Panc1 (cell line): ENCODE measurements at regions not wholly inside any gene's neighbourhood (a gene's known extent, or its start where the extent isn't known, plus 50 kb on each side); places are given as distances from the start of the nearest gene placed in this dataset.

ENCODE experiments used
- ATAC-seq: fragments of 200-7000 bp; cut with Tn5 transposase; 2 replicates; pipeline ENCODE4 v1.9.1; 2020; ENCODE audit warnings: mild to moderate bottlenecking, moderate library complexity
- BruUV-seq: library from RNA; stranded (reverse); fragments of 400-500 nt; replicated peaks from 2 replicates; lab custom pipeline; 2021; lab: Mats Ljungman, UMichigan
- CTCF ChIA-PET: fragments of 300-600 bp; sonication (Branson Sonifier 250); formaldehyde crosslinking; loops from one replicate; lab custom pipeline; 2022; ENCODE audit warnings: antibody characterized with exemption; lab: Charles Lee
- POLR2A ChIA-PET: fragments of 300-600 bp; sonication (Branson Sonifier 250); formaldehyde crosslinking; loops from one replicate; lab custom pipeline; 2022; ENCODE audit warnings: antibody characterized with exemption; lab: Charles Lee
- DNase-seq: peaks from one replicate; pipeline ENCODE4 v3.0.0-alpha.2; 2010; ENCODE audit warnings: low read depth, low spot score
- H3K27ac ChIP-seq: 2 replicates; pipeline ENCODE4 v1.5.1; 2011; ENCODE audit warnings: mild to moderate bottlenecking, low read length, inconsistent platforms
- H3K27me3 ChIP-seq: fragments of 200-500 bp; sonication (Bioruptor generic); 2 replicates; pipeline ENCODE4 v1.6.0; 2014; ENCODE audit warnings: low read length, inconsistent platforms; ENCODE audit not compliant: control insufficient read depth, insufficient read depth
- H3K36me3 ChIP-seq: fragments of 200-500 bp; sonication (Bioruptor generic); 2 replicates; pipeline ENCODE4 v1.5.1; 2014; ENCODE audit warnings: inconsistent platforms, mild to moderate bottlenecking, low read length, moderate library complexity; ENCODE audit not compliant: control insufficient read depth, insufficient read depth
- H3K4me1 ChIP-seq: 2 replicates; pipeline ENCODE4 v1.5.1; 2011; ENCODE audit warnings: inconsistent platforms, mild to moderate bottlenecking, low read length, moderate library complexity; ENCODE audit not compliant: control insufficient read depth, insufficient read depth
- H3K4me3 ChIP-seq, 2 experiments: 2 replicates each; pipeline ENCODE4 v1.5.1; 2011 to 2012; ENCODE audit warnings: low read depth in 2 of 2, low read length in 2 of 2, mild to moderate bottlenecking in 2 of 2, inconsistent platforms in 1 of 2, moderate library complexity in 1 of 2
- H3K9me3 ChIP-seq: fragments of 200-500 bp; sonication (Bioruptor generic); 2 replicates; pipeline ENCODE4 v1.5.1; 2014; ENCODE audit warnings: low read depth, mild to moderate bottlenecking, inconsistent platforms, low read length, moderate library complexity; ENCODE audit not compliant: control insufficient read depth, insufficient read depth
- POLR2AphosphoS5 ChIP-seq: IDR thresholded peaks from 2 replicates; pipeline ENCODE4 v1.6.1; 2012; ENCODE audit warnings: mild to moderate bottlenecking, low read depth, low read length, moderate library complexity
- REST ChIP-seq, 2 experiments: IDR thresholded peaks; 2 replicates each; pipeline ENCODE4 v1.6.1; 2011 to 2012; ENCODE audit warnings: low read depth in 2 of 2, control low read depth in 1 of 2, low read length in 1 of 2, mild to moderate bottlenecking in 1 of 2, moderate library complexity in 1 of 2; ENCODE audit not compliant: insufficient read depth in 1 of 2
- SIN3A ChIP-seq: IDR thresholded peaks from 2 replicates; pipeline ENCODE4 v1.6.1; 2012; ENCODE audit warnings: low read depth, mild to moderate bottlenecking, low read length, moderate library complexity, borderline replicate concordance; ENCODE audit not compliant: insufficient read depth
- TCF7L2 ChIP-seq: IDR thresholded peaks from 2 replicates; pipeline ENCODE4 v1.6.1; 2011; ENCODE audit warnings: mild to moderate bottlenecking, low read depth, low read length, inconsistent platforms
- in situ Hi-C: cut with HindIII; loops from 2 replicates; pipeline ENCODE4 v1.10.0; 2016; ENCODE audit warnings: low sequenced_read_pairs, low pct_unique_long_range_greater_than_20kb
- intact Hi-C: fragments of 100-400 bp; cut with micrococcal nuclease; formaldehyde crosslinking; loops from one replicate; pipeline ENCODE4 v1.10.0; 2022; ENCODE audit not compliant: unreplicated experiment
- TF ChIP-seq, protein P1 (sequence below): fragments of 450-650 bp; IDR thresholded peaks from 2 replicates; pipeline ENCODE4 v1.5.1; 2017; ENCODE audit warnings: mild to moderate bottlenecking

- in situ Hi-C loops = no loop called here
- no peaks in the 10 kb centered on the region for H3K9me3 ChIP-seq
Observed at GRCh38 chr10:131553581-131553980, 242.1 kb upstream of the TCERG1L start.

DNA sequence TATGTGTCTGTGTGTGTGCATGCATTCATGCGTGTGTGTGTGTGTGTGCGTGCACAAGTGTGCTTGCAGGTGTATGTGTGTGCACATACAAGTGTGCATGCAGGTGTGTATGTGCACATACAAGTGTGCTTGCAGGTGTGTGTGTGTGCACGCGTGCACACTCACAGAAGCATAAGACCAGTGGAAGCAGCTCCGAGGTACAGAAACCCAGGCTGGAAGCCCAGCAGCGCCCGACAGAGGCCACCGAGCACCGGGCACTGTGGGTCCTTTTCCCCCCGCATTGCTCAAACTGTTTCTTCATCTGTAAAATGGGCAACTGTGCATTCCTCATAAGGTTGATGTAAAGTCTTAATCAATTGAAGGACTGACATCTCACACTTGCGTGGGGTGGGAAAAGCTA lies 243.3 kb upstream of the TCERG1L start:
- DNase-seq (no peak), ATAC-seq (no peak)
- ChIA-PET POLR2A (no interaction called here), CTCF (no interaction called here)
- H3K36me3 ChIP-seq = no peaks in the 10 kb centered on the region
- no peak overlapping the region for H3K27ac ChIP-seq
- intact Hi-C loops (loop anchor here (10.0 kb wide), 1 partner anchor 290 kb away; no protein-coding TSS in a partner anchor), in situ Hi-C loops (no loop called here)
- H3K4me1 ChIP-seq = no peaks in the 10 kb centered on the region; the same call in 1 of the 2 replicates
- no peaks in the 10 kb centered on the region for H3K9me3 ChIP-seq
- peaks cover 48% of the 10 kb centered on the region for H3K27me3 ChIP-seq
- no peak overlapping the region for H3K4me3 ChIP-seq
- TF ChIP-seq REST (IDR thresholded peaks at IDR 0.05; ENCODE audit: insufficient read depth in 1 of 2, low read depth in 2 of 2, low read length in 1 of 2) = no peak
- no peak for TF ChIP-seq SIN3A
- TF ChIP-seq, protein P1, sequence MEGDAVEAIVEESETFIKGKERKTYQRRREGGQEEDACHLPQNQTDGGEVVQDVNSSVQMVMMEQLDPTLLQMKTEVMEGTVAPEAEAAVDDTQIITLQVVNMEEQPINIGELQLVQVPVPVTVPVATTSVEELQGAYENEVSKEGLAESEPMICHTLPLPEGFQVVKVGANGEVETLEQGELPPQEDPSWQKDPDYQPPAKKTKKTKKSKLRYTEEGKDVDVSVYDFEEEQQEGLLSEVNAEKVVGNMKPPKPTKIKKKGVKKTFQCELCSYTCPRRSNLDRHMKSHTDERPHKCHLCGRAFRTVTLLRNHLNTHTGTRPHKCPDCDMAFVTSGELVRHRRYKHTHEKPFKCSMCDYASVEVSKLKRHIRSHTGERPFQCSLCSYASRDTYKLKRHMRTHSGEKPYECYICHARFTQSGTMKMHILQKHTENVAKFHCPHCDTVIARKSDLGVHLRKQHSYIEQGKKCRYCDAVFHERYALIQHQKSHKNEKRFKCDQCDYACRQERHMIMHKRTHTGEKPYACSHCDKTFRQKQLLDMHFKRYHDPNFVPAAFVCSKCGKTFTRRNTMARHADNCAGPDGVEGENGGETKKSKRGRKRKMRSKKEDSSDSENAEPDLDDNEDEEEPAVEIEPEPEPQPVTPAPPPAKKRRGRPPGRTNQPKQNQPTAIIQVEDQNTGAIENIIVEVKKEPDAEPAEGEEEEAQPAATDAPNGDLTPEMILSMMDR = no peak
- TF ChIP-seq TCF7L2 = no peak
- TF ChIP-seq POLR2AphosphoS5 = no peak
- BruUV-seq = no TSS peak

More at GRCh38 chr10:131553581-131553980, 242.1 kb upstream of the TCERG1L start:
- Histone ChIP-seq H3K27me3 (peaks cover 52% of the 10 kb centered on the region), H3K27ac (no peak overlapping the region), H3K4me1 (no peaks in the 10 kb centered on the region; the same call in 1 of the 2 replicates), H3K4me3 (no peak overlapping the region), H3K36me3 (no peaks in the 10 kb centered on the region)
- CTCF ChIA-PET = no interaction called here
- intact Hi-C loops = loop anchor here (10.0 kb wide), 1 partner anchor 291 kb away; no protein-coding TSS in a partner anchor
- ATAC-seq (no peak), DNase-seq (no peak)
- POLR2A ChIA-PET = no interaction called here
- no TSS peak for BruUV-seq
- no peak for TF ChIP-seq REST (IDR thresholded peaks at IDR 0.05; ENCODE audit: insufficient read depth in 1 of 2, low read depth in 2 of 2, low read length in 1 of 2)
- no peak for TF ChIP-seq POLR2AphosphoS5
- TF ChIP-seq, protein P1 = no peak
